ENCODE measurements at regions not wholly inside any gene's neighbourhood (a gene's known extent, or its start where the extent isn't known, plus 50 kb on each side); places are given as distances from the start of the nearest gene placed in this dataset.

DNA sequence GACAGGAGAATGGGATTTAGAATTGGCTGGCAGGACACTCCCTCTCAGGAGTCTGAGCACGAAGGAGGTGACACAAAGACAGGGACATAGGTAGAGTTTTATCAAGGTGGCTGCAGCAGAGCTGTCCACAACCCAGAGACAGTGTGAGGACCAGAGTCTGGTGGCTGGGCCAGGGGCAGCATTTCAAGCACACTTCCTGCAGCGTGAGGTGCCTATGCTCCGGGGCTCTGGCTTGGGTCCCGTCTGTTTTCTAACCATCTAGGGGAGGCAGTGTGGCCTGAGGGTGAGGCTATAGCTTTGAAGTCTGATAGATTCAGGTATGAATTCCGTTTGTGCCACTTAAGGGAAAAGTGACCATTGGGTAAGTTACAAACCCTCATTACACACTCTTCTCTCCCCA is 222.7 kb upstream of the ZMIZ1 start:
- no peak for TF ChIP-seq CTCF (IDR thresholded peaks at IDR 0.05; ENCODE audit: low read length)
- no peak for TF ChIP-seq EZH2 (IDR thresholded peaks at IDR 0.05; ENCODE audit: borderline replicate concordance, low read length)
